ENCODE measurements at regions not wholly inside any gene's neighbourhood (a gene's known extent, or its start where the extent isn't known, plus 50 kb on each side); places are given as distances from the start of the nearest gene placed in this dataset.
"Not testable (repeated sequence)": the region's sequence is repeated elsewhere in the genome, so short reads cannot be mapped to it uniquely, and the experiment has no call there.

GRCh38 chrX:40362291-40362690, 218.5 kb upstream of the ATP6AP2 start:
- not testable (repeated sequence) for DNase-seq

- no peak for DNase-seq
Measured at GRCh38 chrX:40360557-40360956, 220.2 kb upstream of the ATP6AP2 start.

GRCh38 chrX:40359593-40359992, 221.2 kb upstream of the ATP6AP2 start:
- DNase-seq, result no peak

- no peak for DNase-seq
Measured at GRCh38 chrX:40358994-40359393, 221.8 kb upstream of the ATP6AP2 start.

- DNase-seq, result no peak
Measured at GRCh38 chrX:40349251-40349650, 231.5 kb upstream of the ATP6AP2 start.

GRCh38 chrX:40346379-40346778, 234.4 kb upstream of the ATP6AP2 start:
- DNase-seq, result no peak

GRCh38 chrX:40343319-40343718, 237.5 kb upstream of the ATP6AP2 start:
- no peak for DNase-seq

- DNase-seq, result no peak
Measured at GRCh38 chrX:40340116-40340515, 240.7 kb upstream of the ATP6AP2 start.

- DNase-seq, result no peak
Measured at GRCh38 chrX:40333344-40333743, 235.6 kb upstream of the BCOR start.

- DNase-seq, result no peak
Measured at GRCh38 chrX:40331762-40332161, 234.0 kb upstream of the BCOR start.

GRCh38 chrX:40331353-40331752, 233.6 kb upstream of the BCOR start:
- DNase-seq, result no peak

- DNase-seq, result no peak
Measured at GRCh38 chrX:40329616-40330015, 231.9 kb upstream of the BCOR start.

- DNase-seq, result no peak
Measured at GRCh38 chrX:40327085-40327484, 229.3 kb upstream of the BCOR start.

GRCh38 chrX:40326186-40326965, 228.6 kb upstream of the BCOR start:
- no peak for DNase-seq

GRCh38 chrX:40325161-40325560, 227.4 kb upstream of the BCOR start:
- DNase-seq, result no peak

- no peak for DNase-seq
Measured at GRCh38 chrX:40323977-40324376, 226.2 kb upstream of the BCOR start.

- no peak for DNase-seq
Measured at GRCh38 chrX:40320819-40321218, 223.1 kb upstream of the BCOR start.

- no peak for DNase-seq
Measured at GRCh38 chrX:40318801-40319200, 221.0 kb upstream of the BCOR start.

- no peak for DNase-seq
Measured at GRCh38 chrX:40318076-40318475, 220.3 kb upstream of the BCOR start.

GRCh38 chrX:40316502-40316901, 218.7 kb upstream of the BCOR start:
- DNase-seq, result no peak

GRCh38 chrX:40314070-40314469, 216.3 kb upstream of the BCOR start:
- no peak for DNase-seq

- DNase-seq, result no peak
Measured at GRCh38 chrX:40313269-40313668, 215.5 kb upstream of the BCOR start.

GRCh38 chrX:40310447-40310846, 212.7 kb upstream of the BCOR start:
- no peak for DNase-seq

- no peak for DNase-seq
Measured at GRCh38 chrX:40310016-40310415, 212.3 kb upstream of the BCOR start.

- no peak for DNase-seq
Measured at GRCh38 chrX:40307871-40308270, 210.1 kb upstream of the BCOR start.

Measured in NCI-H187 treated with DMSO at 0.1 percent for 48 hours (cell line).